ENCODE measurements at regions not wholly inside any gene's neighbourhood (a gene's known extent, or its start where the extent isn't known, plus 50 kb on each side); places are given as distances from the start of the nearest gene placed in this dataset.

DNA sequence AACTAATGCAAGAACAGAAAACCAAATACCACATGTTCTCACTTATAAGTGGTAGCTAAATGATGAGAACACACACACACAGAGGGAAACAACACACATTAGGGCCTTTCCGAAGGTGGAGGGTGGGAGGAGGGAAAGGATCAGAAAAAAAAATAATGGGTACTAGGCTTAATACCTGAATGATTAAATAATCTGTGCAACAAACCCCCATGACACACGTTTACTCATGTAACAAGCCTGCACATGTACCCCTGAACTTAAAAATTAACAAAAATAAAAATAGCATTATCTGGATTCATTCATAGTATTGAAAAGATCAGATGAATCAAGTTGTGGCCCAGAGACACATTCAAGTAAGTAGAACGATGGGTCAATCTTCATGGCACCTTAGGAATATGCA is 159.5 kb upstream of the POT1 start:
- TF ChIP-seq, protein P1, sequence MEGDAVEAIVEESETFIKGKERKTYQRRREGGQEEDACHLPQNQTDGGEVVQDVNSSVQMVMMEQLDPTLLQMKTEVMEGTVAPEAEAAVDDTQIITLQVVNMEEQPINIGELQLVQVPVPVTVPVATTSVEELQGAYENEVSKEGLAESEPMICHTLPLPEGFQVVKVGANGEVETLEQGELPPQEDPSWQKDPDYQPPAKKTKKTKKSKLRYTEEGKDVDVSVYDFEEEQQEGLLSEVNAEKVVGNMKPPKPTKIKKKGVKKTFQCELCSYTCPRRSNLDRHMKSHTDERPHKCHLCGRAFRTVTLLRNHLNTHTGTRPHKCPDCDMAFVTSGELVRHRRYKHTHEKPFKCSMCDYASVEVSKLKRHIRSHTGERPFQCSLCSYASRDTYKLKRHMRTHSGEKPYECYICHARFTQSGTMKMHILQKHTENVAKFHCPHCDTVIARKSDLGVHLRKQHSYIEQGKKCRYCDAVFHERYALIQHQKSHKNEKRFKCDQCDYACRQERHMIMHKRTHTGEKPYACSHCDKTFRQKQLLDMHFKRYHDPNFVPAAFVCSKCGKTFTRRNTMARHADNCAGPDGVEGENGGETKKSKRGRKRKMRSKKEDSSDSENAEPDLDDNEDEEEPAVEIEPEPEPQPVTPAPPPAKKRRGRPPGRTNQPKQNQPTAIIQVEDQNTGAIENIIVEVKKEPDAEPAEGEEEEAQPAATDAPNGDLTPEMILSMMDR (IDR thresholded peaks at IDR 0.05): no peak

DNA sequence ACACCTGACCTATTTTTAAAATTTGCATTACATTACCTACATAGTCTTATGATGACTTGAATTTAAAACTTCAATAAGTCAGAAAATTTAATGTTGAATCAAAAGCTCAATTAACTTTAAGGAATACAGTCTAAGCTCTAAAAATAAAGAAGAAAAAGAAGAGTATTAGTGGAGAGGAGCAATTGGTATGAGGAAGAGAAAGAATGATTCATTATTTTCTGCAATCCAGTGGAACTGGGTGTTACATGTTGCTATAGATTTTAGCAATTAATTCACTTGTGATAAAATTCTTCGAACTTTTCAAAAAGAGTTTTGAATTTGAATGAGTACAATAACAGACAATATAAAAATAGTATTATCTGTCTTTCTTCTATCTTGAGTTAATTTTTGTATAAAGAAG is 158.9 kb upstream of the POT1 start:
- TF ChIP-seq, protein P1 (IDR thresholded peaks at IDR 0.05): no peak

- TF ChIP-seq, protein P1 (IDR thresholded peaks at IDR 0.05): no peak
Measured at GRCh38 chr7:125085084-125085483, 155.5 kb upstream of the POT1 start.

- TF ChIP-seq, protein P1 (IDR thresholded peaks at IDR 0.05): no peak
Measured at GRCh38 chr7:125084196-125084595, 154.6 kb upstream of the POT1 start.

- TF ChIP-seq, protein P1 (IDR thresholded peaks at IDR 0.05): no peak
Measured at GRCh38 chr7:125074141-125074540, 144.5 kb upstream of the POT1 start.

DNA sequence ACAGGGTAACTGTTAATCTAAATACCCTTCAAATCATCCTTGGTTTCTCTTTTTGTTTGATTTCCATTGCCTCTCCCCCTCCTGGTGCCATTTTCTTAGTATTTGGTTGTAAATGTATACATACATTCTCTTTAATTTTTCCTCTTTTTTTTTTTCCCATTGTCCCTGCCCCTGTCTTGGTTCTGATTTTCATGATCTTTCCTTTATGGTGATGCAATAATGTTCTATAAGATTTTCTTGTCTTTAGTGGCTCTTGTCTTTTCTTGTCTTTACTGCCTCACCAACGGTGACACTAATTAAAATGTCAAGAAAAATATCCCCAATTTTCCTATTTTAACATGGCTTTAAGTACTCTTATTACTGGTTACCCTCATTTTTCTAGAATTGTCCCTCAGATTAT is 135.9 kb upstream of the POT1 start:
- TF ChIP-seq, protein P1 (IDR thresholded peaks at IDR 0.05): no peak

DNA sequence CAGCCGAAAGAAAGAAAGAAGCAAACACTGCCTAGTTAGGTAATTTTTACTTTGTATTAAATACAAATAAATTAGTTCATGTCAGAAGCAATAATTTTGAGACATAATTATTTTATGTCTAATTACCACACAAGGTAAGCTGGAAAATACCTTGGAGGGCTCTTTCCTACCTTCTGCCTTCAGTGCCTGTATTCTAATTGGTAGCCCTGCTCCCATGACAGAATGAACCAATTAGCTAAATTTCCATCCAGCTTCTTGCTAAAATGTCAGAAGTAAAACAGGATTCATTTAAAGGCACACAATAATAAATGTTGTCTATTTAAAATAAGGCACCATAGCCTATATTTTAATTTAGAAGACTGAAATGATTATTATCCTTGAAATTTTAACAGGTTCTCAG is 135.4 kb upstream of the POT1 start:
- TF ChIP-seq, protein P1 (IDR thresholded peaks at IDR 0.05): no peak

GRCh38 chr7:125061776-125062397 is 132.3 kb upstream of the POT1 start:
- TF ChIP-seq, protein P1 (IDR thresholded peaks at IDR 0.05): no peak
